H1 (cell line): ENCODE measurements at regions not wholly inside any gene's neighbourhood (a gene's known extent, or its start where the extent isn't known, plus 50 kb on each side); places are given as distances from the start of the nearest gene placed in this dataset.

Experiments used
- EP300 ChIP-seq, 2 experiments: IDR thresholded peaks; 1 replicate in 1 of 2; 2 replicates in 1 of 2; pipeline ENCODE4 v1.6.1; 2011 to 2012; ENCODE audit warnings: low read depth in 2 of 2, low read length in 2 of 2, mild to moderate bottlenecking in 2 of 2, borderline replicate concordance in 1 of 2, inconsistent platforms in 1 of 2, moderate library complexity in 1 of 2
- HDAC6 ChIP-seq: IDR thresholded peaks from one replicate; pipeline ENCODE4 v1.7.1; 2012; ENCODE audit warnings: low read depth, mild to moderate bottlenecking, inconsistent platforms, low read length, moderate library complexity
- POLR2A ChIP-seq, 2 experiments: IDR thresholded peaks; 1 replicate in 1 of 2; 2 replicates in 1 of 2; pipeline ENCODE4 v1.6.1; 2011; ENCODE audit warnings: low read depth in 2 of 2, low read length in 2 of 2, mild to moderate bottlenecking in 2 of 2; ENCODE audit errors: control extremely low read depth in 1 of 2
- POLR2AphosphoS5 ChIP-seq: IDR thresholded peaks from 2 replicates; pipeline ENCODE4 v1.6.1; 2011; ENCODE audit warnings: low read depth, low read length
- SIX5 ChIP-seq: IDR thresholded peaks from 2 replicates; pipeline ENCODE4 v1.6.1; 2011; ENCODE audit warnings: mild to moderate bottlenecking, low read depth, low read length
- SRF ChIP-seq: IDR thresholded peaks from 2 replicates; pipeline ENCODE4 v1.6.1; 2011; ENCODE audit warnings: mild to moderate bottlenecking, low read depth, low read length, moderate library complexity
- TF ChIP-seq, protein P1 (sequence below), 3 experiments: IDR thresholded peaks; 1 replicate in 2 of 3; 2 replicates in 1 of 3; pipeline versions ENCODE4 v1.5.1 to v1.6.1; 2011; ENCODE audit warnings: low read length in 3 of 3, mild to moderate bottlenecking in 3 of 3, inconsistent platforms in 2 of 3, low read depth in 1 of 3, moderate library complexity in 1 of 3; ENCODE audit not compliant: insufficient read depth in 1 of 3; ENCODE audit errors: control extremely low read depth in 1 of 3
- TF ChIP-seq, protein P2 (sequence below): IDR thresholded peaks from 2 replicates; pipeline ENCODE4 v1.6.1; 2011; ENCODE audit warnings: low read depth, mild to moderate bottlenecking, low read length; ENCODE audit not compliant: insufficient read depth

DNA sequence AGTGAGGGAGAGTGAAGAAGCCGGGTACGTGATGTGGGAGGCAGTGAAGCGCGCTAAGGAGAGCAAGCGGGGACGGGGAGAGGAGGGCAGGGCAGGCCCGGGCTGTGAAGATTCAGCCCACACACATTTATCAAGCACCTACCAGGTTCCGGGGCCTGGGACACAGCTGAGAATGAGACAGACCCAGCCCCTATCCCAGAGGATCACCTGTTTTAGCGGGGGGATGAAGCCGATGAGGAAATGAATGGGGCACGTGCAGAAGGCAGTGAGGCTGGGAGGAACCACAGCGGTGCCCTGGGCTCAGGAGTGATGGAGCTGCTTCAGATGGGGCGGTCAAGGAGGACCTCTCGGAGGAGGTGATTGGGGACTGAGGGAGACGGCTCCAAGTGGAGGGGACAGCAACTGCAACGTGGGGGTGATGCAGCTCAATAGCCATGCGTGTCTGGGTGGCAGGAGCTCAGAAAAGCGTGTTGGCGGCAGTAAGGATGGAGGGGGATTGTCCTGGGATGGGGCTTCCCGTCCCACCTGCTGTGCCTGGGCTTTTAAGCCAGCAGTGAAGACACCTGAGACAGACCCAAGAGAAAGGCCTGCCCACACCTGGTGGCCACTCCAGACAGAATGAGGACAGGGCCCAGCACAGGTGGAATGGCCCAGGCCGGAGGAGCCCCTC is 77.5 kb upstream of the UNC5A start:
- no peak for TF ChIP-seq POLR2AphosphoS5
- TF ChIP-seq, protein P1, sequence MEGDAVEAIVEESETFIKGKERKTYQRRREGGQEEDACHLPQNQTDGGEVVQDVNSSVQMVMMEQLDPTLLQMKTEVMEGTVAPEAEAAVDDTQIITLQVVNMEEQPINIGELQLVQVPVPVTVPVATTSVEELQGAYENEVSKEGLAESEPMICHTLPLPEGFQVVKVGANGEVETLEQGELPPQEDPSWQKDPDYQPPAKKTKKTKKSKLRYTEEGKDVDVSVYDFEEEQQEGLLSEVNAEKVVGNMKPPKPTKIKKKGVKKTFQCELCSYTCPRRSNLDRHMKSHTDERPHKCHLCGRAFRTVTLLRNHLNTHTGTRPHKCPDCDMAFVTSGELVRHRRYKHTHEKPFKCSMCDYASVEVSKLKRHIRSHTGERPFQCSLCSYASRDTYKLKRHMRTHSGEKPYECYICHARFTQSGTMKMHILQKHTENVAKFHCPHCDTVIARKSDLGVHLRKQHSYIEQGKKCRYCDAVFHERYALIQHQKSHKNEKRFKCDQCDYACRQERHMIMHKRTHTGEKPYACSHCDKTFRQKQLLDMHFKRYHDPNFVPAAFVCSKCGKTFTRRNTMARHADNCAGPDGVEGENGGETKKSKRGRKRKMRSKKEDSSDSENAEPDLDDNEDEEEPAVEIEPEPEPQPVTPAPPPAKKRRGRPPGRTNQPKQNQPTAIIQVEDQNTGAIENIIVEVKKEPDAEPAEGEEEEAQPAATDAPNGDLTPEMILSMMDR (IDR thresholded peaks at IDR 0.05; ENCODE audit: control extremely low read depth in 1 of 3, insufficient read depth in 1 of 3, low read depth in 1 of 3, low read length in 3 of 3) = no peak
- no peak for TF ChIP-seq POLR2A (IDR thresholded peaks at IDR 0.05; ENCODE audit: control extremely low read depth in 1 of 2, low read depth in 2 of 2, low read length in 2 of 2)
- no peak for TF ChIP-seq EP300 (IDR thresholded peaks at IDR 0.05; ENCODE audit: borderline replicate concordance in 1 of 2, low read depth in 2 of 2, low read length in 2 of 2)
- TF ChIP-seq HDAC6 = no peak
- no peak for TF ChIP-seq SIX5
- TF ChIP-seq, protein P2, sequence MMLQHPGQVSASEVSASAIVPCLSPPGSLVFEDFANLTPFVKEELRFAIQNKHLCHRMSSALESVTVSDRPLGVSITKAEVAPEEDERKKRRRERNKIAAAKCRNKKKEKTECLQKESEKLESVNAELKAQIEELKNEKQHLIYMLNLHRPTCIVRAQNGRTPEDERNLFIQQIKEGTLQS = no peak
- TF ChIP-seq SRF = no peak
